DOHH2 (cell line): ENCODE measurements at regions not wholly inside any gene's neighbourhood (a gene's known extent, or its start where the extent isn't known, plus 50 kb on each side); places are given as distances from the start of the nearest gene placed in this dataset.

Source experiments
- CTCF ChIP-seq: fragments of 200-600 bp; sonication (generic); IDR thresholded peaks from one replicate; pipeline ENCODE4 v1.5.1; 2014; ENCODE audit warnings: antibody characterized with exemption, mild to moderate bottlenecking, low read depth, low read length; ENCODE audit not compliant: poor library complexity, severe bottlenecking
- EZH2phosphoT487 ChIP-seq: fragments of 200-600 bp; sonication (generic); IDR thresholded peaks from 2 replicates; pipeline ENCODE4 v1.6.1; 2017; ENCODE audit warnings: borderline replicate concordance, mild to moderate bottlenecking, antibody characterized with exemption, low read length, moderate library complexity, mixed read lengths

DNA sequence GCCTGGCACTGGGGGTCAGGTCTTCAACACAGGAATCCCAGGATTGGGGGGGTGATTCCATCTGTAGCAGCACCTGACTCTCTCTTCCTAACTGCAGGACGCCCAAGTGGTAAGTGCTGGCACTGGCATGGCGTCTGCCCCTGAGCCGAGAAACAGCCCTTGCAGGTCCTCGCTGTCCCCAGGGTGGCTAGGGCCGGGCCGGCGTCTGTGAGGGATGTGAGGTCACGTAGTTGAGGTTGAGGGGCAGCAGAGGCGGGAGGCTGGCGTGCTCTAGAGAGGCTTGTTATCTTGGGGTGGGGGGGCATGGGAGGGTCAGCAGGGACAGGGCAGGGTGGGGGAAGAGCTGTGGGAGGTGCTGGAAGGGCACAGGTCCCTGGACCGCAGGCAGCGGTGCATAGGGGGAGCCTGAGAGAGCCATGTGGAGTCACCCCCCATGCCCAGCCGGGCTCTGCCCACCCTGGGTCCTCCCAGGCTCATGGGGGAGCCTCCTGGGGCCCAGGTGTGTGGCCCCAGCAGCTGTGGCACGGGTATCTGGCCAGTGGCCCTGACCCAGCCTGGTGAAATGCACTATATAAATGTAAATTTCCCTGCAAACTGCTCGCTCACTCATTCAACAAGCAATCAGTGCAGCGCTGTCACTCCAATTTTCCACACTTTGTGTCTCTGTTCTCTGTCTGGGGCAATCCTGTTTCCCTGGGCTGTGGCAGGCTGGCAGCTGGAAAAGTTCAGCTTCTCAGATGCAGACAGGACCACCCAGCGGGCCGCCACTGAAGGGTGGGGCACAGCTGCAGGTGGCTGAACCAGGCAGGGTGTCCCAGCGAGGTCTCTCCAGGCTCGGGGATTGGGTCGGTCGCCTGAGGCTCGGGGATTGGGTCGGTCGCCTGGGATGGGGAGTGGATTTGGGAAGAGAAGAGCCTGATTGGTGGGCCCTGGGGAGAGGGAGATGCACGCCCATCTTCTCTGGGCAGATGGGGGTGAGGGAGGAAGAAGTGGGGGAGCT is 102.2 kb upstream of the NKX1-1 start:
- TF ChIP-seq CTCF = no peak
- TF ChIP-seq EZH2phosphoT487 = no peak
